AG04450 (cell line): ENCODE measurements at regions not wholly inside any gene's neighbourhood (a gene's known extent, or its start where the extent isn't known, plus 50 kb on each side); places are given as distances from the start of the nearest gene placed in this dataset.

Experiments used
- CTCF ChIA-PET: fragments of 300-600, 350-600 bp; formaldehyde crosslinking; extraction: SDS; loops from one replicate; lab custom pipeline; 2022; ENCODE audit warnings: antibody characterized with exemption, inconsistent platforms; lab: Charles Lee
- POLR2A ChIA-PET: fragments of 350-600 bp; formaldehyde crosslinking; extraction: SDS; loops from one replicate; lab custom pipeline; 2021; ENCODE audit warnings: antibody characterized with exemption, inconsistent platforms; lab: Yijun Ruan, JAX
- DNase-seq: peaks from one replicate; pipeline ENCODE4 v3.0.0-alpha.2; 2011; ENCODE audit warnings: low read depth, low spot score
- H3K27ac ChIP-seq: one replicate; pipeline ENCODE4 v1.5.1; 2012; ENCODE audit warnings: low read depth, low read length, control low read depth
- H3K27me3 ChIP-seq: one replicate; pipeline ENCODE4 v1.6.0; 2012; ENCODE audit warnings: low read length; ENCODE audit not compliant: control insufficient read depth, insufficient read depth
- H3K4me3 ChIP-seq: 2 replicates; pipeline ENCODE4 v1.5.1; 2011; ENCODE audit warnings: mild to moderate bottlenecking, low read depth, low read length, control low read depth
- H3K9me3 ChIP-seq: 2 replicates; pipeline ENCODE4 v1.5.1; 2012; ENCODE audit warnings: low read length; ENCODE audit not compliant: control insufficient read depth, insufficient read depth
- CTCF ChIP-seq: IDR thresholded peaks from 2 replicates; pipeline ENCODE4 v1.5.1; 2011; ENCODE audit warnings: low read depth, low read length, control low read depth, inconsistent platforms

- Histone ChIP-seq H3K27ac (no peak overlapping the region), H3K27me3 (no peaks in the 10 kb centered on the region), H3K4me3 (no peak overlapping the region), H3K9me3 (no peaks in the 10 kb centered on the region)
- TF ChIP-seq CTCF: no peak
- POLR2A ChIA-PET: no interaction called here
- no peak for DNase-seq
- CTCF ChIA-PET: no interaction called here
These were observed 526.9 kb downstream of the RFC3 start for GRCh38 chr13:34344816-34345215.

GRCh38 chr13:34345258-34345965 lies 527.5 kb downstream of the RFC3 start:
- no peak for DNase-seq
- Histone ChIP-seq H3K27me3 (no peaks in the 10 kb centered on the region), H3K9me3 (no peaks in the 10 kb centered on the region), H3K4me3 (no peak overlapping the region), H3K27ac (no peak overlapping the region)
- TF ChIP-seq CTCF: no peak
- CTCF ChIA-PET: no interaction called here
- POLR2A ChIA-PET: no interaction called here

- H3K4me3 ChIP-seq: no peak overlapping the region
- ChIA-PET CTCF (no interaction called here), POLR2A (no interaction called here)
- no peak for DNase-seq
- no peak overlapping the region for H3K27ac ChIP-seq
- TF ChIP-seq CTCF: no peak
- H3K9me3 ChIP-seq: no peaks in the 10 kb centered on the region
- H3K27me3 ChIP-seq: no peaks in the 10 kb centered on the region
These were observed 528.7 kb downstream of the RFC3 start for GRCh38 chr13:34346626-34347025.

- POLR2A ChIA-PET: no interaction called here
These were observed 530.0 kb downstream of the RFC3 start for GRCh38 chr13:34347784-34348573.

More at GRCh38 chr13:34347784-34348573, 530.0 kb downstream of the RFC3 start:
- no peaks in the 10 kb centered on the region for H3K9me3 ChIP-seq
- TF ChIP-seq CTCF: no peak
- no peak for DNase-seq
- CTCF ChIA-PET: no interaction called here
- no peaks in the 10 kb centered on the region for H3K27me3 ChIP-seq
- no peak overlapping the region for H3K4me3 ChIP-seq
- H3K27ac ChIP-seq: no peak overlapping the region
